Frontal cortex (tissue), 3 donors: ENCODE measurements at regions not wholly inside any gene's neighbourhood (a gene's known extent, or its start where the extent isn't known, plus 50 kb on each side); places are given as distances from the start of the nearest gene placed in this dataset.
"Not testable (repeated sequence)": the region's sequence is repeated elsewhere in the genome, so short reads cannot be mapped to it uniquely, and the experiment has no call there.

ENCODE experiments used
- DNase-seq, 2 donors: peaks; one replicate each; pipeline ENCODE4 v3.0.0; 2012; ENCODE audit warnings: low spot score in 2 of 2
- FAIRE-seq: peaks from 2 replicates; lab custom pipeline; 2012; peaks lifted over from hg19 to GRCh38; lab: Jason Lieb, UNC
- donor health status: control.
- donor health status: control.
- donor health status: control.

- no peak for DNase-seq
- FAIRE-seq, result no peak
Observed at GRCh38 chr13:37476874-37477273, 121.7 kb downstream of the POSTN start.

DNA sequence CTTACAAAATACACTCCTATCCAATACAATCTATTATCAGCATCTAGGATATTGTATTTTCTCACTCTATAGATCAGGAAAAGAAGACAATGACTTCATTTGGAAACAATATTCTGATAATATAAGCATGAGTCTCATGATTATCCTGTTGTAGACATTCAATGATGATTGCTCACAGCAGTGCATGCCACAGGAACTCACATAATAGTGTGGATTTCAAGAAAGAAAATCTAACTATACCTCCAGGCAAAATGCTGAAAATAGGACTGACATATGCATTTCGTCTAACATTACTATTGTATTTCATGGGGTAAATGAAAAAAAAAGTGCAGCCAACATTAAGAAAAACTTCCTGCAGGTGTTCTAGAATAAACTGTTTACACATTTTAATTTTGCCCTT lies 122.6 kb downstream of the POSTN start:
- no peak for DNase-seq
- FAIRE-seq, result no peak

DNA sequence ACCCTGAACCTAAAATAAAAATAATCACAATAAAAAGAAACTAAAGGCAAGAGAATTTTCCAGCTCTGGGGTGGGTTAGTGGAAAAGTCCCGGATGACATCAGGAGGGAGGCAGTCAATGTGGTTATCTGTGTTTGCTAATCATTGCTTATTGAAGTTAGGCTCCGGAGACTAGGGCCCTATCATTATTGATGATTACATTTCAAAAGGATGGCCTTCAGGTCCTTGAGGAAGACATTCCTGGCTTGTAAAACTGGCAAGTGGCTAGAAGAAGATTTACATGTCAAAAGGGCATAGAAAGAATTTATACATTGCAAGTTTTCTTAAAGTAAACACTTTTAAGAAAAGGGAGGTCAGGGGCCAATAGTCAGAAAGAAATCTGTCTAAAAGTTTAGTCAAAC lies 123.4 kb downstream of the POSTN start:
- no peak for DNase-seq
- no peak for FAIRE-seq

DNA sequence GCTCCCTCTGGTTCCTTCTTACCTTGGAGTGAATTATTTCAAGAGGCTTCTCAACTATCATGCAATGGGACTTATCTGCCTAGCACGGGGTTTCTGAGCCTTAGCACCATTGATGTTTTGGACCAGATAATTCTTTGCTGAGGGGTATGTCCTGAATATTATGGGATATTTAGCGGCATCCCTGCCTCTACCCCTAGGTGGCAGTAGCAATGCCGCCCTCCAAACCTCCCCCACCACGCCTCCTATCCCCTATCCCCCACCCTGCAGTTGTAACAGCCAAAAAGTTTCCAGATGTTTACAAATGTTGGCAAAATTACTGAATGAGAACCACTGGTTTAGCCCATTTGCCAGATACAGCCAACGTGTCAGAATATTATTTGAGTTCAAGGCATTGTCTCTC lies 125.5 kb downstream of the POSTN start:
- DNase-seq, result no peak
- FAIRE-seq, result no peak

DNA sequence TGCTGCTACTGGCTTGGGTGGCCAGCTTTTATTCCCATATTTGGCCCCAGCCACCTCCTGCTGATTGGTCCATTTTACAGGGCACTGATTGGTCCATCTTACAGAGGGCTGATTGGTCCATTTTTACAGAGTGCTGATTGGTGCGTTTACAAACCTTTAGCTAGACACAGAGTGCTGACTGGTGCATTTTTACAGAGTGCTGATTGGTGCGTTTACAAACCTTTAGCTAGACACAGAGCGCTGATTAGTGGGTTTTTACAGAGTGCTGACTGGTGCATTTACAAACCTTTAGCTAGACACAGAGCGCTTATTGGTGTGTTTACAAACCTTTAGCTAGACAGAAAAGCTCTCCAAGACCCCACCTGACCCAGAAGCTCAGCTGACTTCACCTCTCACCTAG lies 126.3 kb downstream of the POSTN start:
- DNase-seq, FAIRE-seq: not testable (repeated sequence)

- no peak for DNase-seq
- no peak for FAIRE-seq
Observed at GRCh38 chr13:37460166-37460565, 138.4 kb downstream of the POSTN start.

DNA sequence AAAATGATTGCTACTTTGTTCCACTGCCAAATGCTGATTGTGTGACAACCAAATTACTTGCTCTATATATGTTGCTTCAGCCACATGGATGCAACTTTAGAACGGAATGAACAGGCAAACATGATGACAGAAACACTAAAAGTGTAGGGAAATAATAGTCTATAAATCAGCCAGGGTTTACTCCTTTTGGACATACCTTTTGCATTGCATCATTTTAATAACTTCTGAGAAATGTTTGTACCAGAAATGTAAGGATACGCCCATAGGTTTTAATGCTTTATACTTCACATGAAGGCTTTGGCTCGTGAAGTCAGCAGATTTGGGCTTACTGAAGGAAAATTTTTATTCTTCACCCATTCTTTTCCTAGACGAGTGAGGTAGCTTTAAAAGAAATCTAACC lies 141.0 kb downstream of the POSTN start:
- FAIRE-seq (no peak), DNase-seq (no peak)

GRCh38 chr13:37456506-37456905 lies 142.1 kb downstream of the POSTN start:
- FAIRE-seq (no peak), DNase-seq (no peak)

DNA sequence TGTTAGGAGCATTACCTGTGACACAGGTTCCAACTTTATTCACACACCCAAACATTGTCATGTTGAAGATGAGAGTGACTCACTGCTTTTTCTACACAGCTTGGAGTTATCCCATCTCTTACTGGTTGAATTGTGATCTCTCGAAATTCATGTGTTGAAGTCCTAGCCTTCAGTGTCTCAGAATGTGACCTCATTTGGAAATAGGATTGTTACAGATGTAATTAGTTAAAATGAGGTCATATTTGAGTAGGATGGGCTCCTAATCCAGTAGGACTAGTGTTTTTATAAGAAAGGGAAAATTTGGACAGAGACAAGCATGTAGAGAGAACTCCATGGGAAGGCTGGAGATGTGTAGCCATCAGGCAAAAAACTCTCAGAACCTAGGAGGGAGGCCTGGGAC lies 142.5 kb downstream of the POSTN start:
- DNase-seq (no peak), FAIRE-seq (no peak)

- no peak for FAIRE-seq
- DNase-seq, result no peak
Observed at GRCh38 chr13:37453246-37453645, 145.3 kb downstream of the POSTN start.

- FAIRE-seq, result no peak
- no peak for DNase-seq
Observed at GRCh38 chr13:37450276-37450675, 148.3 kb downstream of the POSTN start.

GRCh38 chr13:37448153-37448552 lies 150.4 kb downstream of the POSTN start:
- no peak for DNase-seq

DNA sequence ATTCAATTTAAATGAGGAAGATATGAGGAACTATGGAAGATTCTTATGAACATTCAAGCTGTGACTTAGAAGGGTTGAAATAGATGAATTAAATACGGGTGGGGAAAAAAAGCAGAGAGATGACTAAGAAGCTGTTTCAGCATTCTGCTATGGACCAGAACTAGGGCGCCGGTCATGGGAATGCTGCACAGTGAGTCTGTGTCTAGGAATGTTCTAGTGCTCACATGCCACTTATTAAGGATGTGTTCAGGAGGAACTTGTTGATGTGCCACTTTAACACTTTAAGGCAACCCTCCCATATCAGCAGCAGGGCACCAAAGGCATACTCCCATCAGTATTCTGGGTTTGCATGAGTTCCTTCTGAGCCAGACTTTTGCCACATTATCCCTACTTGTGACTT lies 152.1 kb downstream of the POSTN start:
- no peak for FAIRE-seq
- DNase-seq, result no peak

More at GRCh38 chr13:37448153-37448552, 150.4 kb downstream of the POSTN start:
- no peak for FAIRE-seq

DNA sequence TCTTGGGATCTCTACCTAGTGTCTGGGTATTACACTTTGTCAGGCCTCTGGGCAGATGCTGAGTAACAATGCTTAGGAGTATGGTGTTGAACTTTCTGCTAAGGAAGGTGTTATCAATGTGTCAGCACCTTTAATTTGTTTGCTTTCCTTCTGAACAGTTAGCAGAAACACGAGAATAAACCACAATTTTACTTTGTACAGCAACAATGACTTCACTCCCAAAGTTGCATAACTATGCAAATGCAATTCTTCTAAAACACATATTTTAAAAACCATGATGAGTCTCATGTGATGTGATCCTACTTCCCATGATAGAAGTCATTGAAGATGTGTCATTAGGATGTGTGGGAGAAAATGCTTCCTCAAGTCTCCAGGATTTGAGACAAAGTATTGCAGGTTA lies 155.0 kb downstream of the POSTN start:
- FAIRE-seq, result no peak
- no peak for DNase-seq

GRCh38 chr13:37442996-37443395 lies 155.6 kb downstream of the POSTN start:
- FAIRE-seq, result no peak
- no peak for DNase-seq

DNA sequence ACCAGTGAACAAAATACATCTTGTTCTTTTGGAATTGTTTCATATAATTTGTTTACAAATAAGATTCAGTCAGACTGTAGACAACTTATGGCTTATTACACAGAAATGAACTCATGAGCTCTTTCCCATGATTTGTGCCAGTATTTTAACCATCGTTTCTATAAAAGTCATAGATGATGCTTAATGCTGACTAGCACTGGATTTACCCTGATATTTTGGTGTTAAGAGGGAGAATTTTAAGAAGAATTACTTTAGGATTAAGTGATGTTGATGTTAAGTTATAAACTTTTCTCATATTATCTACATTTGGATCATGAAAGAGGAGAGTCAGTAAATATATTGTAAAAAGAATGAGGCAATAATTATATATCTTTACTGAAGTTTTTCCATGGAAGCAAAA lies 162.7 kb downstream of the POSTN start:
- FAIRE-seq (no peak), DNase-seq (no peak)

DNA sequence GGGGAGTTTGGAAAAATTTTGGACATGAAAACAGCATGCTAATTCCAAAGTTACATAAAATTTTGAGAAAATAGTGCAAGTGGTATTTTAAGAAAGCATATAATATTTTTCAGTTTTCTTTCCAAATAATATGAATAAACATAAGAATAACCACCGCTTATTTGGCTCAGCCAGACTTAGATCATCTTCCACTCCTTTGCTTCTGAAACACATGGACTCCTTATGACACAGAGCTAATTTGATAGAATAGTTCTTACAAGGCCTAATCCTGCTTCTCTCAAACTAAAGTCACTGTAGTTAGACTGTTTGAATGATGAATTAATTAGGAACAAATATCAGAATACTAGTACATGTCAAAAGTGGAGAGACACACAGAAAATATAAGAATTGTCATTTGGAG lies 165.5 kb downstream of the POSTN start:
- FAIRE-seq, result no peak

DNA sequence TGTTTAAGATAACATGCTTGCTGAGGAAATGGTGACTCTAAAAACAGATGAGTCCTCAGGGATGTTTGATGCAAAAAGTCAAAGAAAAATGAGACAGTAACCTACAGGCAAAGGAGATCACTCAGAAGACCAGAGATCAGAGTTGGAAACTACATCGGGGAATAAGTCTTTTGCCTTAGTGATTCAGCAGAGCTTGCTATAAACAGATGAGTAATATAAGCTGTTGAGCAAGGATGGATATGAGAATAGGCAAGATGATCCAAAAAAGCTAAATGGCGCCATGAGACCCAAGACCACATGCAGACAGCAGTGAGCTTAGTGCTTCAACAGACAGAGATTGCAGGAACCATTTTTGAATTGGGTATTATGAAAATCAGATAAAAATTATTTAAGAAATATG lies 168.6 kb downstream of the POSTN start:
- FAIRE-seq, result no peak

More for the DNA sequence above, 165.5 kb downstream of the POSTN start:
- no peak for DNase-seq

DNA sequence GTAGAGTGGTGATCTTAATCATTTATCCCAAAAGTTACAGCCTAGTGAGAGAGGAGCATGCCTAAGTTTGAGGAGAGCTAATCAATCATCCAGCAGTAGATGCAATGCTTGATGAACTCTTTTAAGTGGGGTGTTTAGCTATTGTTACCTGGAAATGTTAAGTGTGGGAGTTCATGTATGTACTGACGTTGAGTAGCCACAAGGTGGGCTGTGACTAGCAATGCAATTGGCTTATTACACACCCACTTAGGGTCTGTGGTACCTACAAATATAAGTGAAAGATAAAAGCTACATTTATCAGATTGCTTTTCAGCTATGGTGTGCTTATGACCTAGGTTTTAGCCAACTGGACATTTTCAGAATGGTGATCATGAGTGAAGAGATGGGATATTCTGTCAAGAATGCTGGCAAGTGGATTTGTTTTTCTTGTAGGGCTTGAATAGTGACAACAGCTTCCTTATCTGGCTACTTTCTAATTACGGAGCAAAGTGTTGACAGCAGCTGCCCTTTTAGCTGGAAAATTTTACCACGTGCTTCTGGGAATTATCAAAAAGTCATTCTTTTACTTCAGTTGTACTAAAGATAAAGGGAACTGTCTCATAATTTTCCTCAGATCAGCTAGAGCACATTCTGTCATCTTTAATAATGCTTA lies 170.6 kb downstream of the POSTN start:
- no peak for DNase-seq
- FAIRE-seq, result no peak

More for the DNA sequence above, 168.6 kb downstream of the POSTN start:
- no peak for DNase-seq

DNA sequence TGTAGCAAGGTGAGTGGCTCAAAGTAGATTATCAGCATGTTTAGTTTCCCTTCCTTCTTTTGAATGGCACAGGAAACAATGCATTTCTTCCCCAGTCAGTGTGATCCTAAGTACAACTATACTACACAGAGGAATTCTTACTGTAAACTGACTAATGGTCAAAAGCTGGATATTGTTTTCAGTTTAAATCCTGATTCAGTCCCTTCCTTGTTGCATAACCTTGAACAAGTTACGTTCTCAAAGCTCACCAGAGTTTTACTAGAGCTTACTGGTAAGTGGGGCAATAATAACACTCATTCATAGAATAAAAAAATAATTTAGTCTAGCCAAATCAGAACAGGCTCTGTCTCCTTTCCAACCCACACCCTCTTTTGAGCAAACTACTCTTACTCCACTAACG lies 180.1 kb downstream of the POSTN start:
- FAIRE-seq, result no peak

GRCh38 chr13:37417060-37417441 lies 181.5 kb downstream of the POSTN start:
- no peak for DNase-seq
- no peak for FAIRE-seq

More for the DNA sequence above, 180.1 kb downstream of the POSTN start:
- no peak for DNase-seq

GRCh38 chr13:37416291-37417059 lies 182.1 kb downstream of the POSTN start:
- FAIRE-seq (no peak), DNase-seq (no peak)
